GM18873 (cell line): ENCODE measurements at regions not wholly inside any gene's neighbourhood (a gene's known extent, or its start where the extent isn't known, plus 50 kb on each side); places are given as distances from the start of the nearest gene placed in this dataset.

ENCODE experiments used
- ATAC-seq: cut with Tn5 transposase; IDR thresholded peaks from one replicate; pipeline ENCODE4 v1.9.1; 2021; ENCODE audit warnings: mild to moderate bottlenecking, moderate library complexity, moderate number of reproducible peaks; ENCODE audit not compliant: unreplicated experiment, low FRiP score

- ATAC-seq, result peak; percentile 60
Measured at GRCh38 chr2:35410431-35411061, 945.0 kb upstream of the CRIM1 start.

- no peak for ATAC-seq
Measured at GRCh38 chr2:35409762-35410161, 945.8 kb upstream of the CRIM1 start.

GRCh38 chr2:35408320-35408719, 947.3 kb upstream of the CRIM1 start:
- no peak for ATAC-seq

GRCh38 chr2:35391736-35392442, 963.7 kb upstream of the CRIM1 start:
- no peak for ATAC-seq

GRCh38 chr2:35378791-35379190, 976.8 kb upstream of the CRIM1 start:
- no peak for ATAC-seq

GRCh38 chr2:35374845-35375244, 980.7 kb upstream of the CRIM1 start:
- no peak for ATAC-seq

- ATAC-seq, result no peak
Measured at GRCh38 chr2:35365859-35366258, 989.7 kb upstream of the CRIM1 start.

GRCh38 chr2:35356332-35356731, 999.2 kb upstream of the CRIM1 start:
- no peak for ATAC-seq

- ATAC-seq, result no peak
Measured at GRCh38 chr2:35355056-35355455, 1000.5 kb upstream of the CRIM1 start.

- no peak for ATAC-seq
Measured at GRCh38 chr2:35347561-35347960, 1008.0 kb upstream of the CRIM1 start.

- ATAC-seq, result no peak
Measured at GRCh38 chr2:35343135-35343534, 1012.4 kb upstream of the CRIM1 start.

- no peak for ATAC-seq
Measured at GRCh38 chr2:35339211-35339610, 1016.4 kb upstream of the CRIM1 start.

GRCh38 chr2:35337922-35338321, 1017.7 kb upstream of the CRIM1 start:
- ATAC-seq, result no peak

GRCh38 chr2:35314049-35314448, 1041.5 kb upstream of the CRIM1 start:
- ATAC-seq, result no peak

- no peak for ATAC-seq
Measured at GRCh38 chr2:35301369-35301768, 1054.2 kb upstream of the CRIM1 start.

- ATAC-seq, result no peak
Measured at GRCh38 chr2:35298493-35298892, 1057.1 kb upstream of the CRIM1 start.

- ATAC-seq, result no peak
Measured at GRCh38 chr2:35297403-35297802, 1058.2 kb upstream of the CRIM1 start.

GRCh38 chr2:35294636-35295263, 1060.8 kb upstream of the CRIM1 start:
- no peak for ATAC-seq

- no peak for ATAC-seq
Measured at GRCh38 chr2:35293261-35293660, 1062.3 kb upstream of the CRIM1 start.

- no peak for ATAC-seq
Measured at GRCh38 chr2:35292199-35292598, 1063.4 kb upstream of the CRIM1 start.

- ATAC-seq, result no peak
Measured at GRCh38 chr2:35281702-35282101, 1073.9 kb upstream of the CRIM1 start.

- ATAC-seq, result no peak
Measured at GRCh38 chr2:35255826-35256225, 1099.8 kb upstream of the CRIM1 start.
